Umbilical cord (tissue), 1 donor: ENCODE measurements at regions not wholly inside any gene's neighbourhood (a gene's known extent, or its start where the extent isn't known, plus 50 kb on each side); places are given as distances from the start of the nearest gene placed in this dataset.
A peak's percentile ranks its signal among the peaks of the same experiment; 100 is the strongest.

Experiments used
- DNase-seq: peaks from one replicate; pipeline ENCODE4 v3.0.0-alpha.2; 2015; ENCODE audit warnings: low spot score

DNA sequence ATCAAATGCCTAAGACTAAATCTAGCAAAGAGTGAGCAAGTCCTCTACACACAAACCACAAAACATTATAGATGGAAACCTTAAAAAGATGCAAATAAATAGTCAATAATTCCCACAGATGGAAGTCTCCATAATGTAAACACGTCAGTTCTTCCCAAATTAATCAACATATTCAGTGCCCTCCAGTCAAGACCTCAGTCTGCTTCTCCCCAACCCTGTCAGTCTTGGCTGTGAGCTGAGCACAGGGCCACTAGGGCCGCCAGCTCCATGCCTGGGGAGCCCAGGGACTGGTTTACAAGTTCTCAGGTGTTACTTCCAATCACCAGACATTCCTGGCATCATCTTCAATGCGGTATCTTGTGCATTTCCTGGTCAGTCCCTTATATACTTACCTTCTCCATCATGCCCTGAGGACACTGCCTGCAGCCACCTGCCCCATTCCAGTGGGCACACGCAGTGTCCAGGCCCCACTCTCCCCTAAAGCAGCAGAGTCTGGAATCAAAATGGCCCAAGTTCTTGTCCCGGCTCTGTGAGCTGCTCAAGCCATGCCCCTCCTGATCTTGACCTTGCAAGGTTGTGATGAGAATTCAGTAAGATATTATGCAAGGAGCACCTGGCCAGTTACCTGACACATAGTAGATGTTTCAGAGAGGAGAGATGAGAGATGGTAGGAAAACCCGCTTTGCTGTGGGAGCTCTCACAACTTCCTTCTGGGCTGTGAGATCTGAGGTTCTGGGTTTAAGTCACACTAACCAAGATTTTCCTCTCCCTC is 207.9 kb upstream of the RAB6C start:
- no peak for DNase-seq

DNA sequence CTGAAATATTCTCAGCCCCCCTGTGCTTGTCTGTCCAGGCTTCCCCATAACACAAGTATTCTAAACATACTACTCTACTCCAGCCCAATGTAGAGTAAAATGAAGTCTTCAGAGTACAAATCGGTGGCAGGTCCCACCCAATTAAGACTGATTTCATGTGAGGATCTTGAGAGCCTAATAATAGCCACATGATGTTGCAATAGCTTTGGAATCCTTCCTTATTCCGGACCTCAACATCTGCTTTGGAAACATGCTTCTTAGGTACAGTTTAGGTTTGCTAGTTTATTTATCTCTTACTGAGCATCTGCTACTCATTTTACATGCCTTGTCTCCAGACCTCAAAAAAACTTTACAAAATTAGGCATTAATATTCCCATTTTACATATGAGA is 207.3 kb upstream of the RAB6C start:
- DNase-seq, result no peak

DNA sequence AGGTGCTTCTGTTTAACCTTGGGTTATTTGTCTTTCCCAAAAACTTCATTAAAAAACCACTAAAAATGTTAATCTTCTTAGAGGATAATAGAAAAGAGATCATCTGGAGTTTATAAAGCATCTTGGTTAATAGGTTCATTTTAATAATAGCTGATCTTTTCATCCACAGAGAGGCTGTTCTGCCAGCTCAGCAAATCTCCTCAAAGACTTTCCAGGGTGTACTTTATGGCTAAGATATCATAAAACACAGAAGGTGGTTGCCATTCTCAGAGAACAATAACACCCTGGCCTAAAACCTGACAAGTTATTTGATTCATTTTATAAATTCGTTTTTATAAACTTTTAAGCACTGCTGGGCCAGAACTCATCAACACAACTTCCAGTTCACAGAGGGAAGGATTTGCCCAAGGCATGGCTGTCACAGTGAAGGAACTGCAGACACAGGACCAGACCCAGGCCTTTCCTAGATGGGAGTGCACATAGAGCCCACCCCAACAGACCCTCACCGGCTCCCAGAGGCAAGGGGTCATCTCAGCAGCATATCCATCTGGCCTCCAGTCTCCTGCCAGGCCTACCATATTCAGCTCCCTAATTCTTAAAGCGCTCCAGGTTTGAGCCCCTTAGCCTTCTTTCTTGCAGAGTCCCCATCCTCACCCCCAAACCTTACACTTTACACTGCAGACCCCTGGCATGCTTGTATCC is 203.4 kb upstream of the RAB6C start:
- no peak for DNase-seq

DNA sequence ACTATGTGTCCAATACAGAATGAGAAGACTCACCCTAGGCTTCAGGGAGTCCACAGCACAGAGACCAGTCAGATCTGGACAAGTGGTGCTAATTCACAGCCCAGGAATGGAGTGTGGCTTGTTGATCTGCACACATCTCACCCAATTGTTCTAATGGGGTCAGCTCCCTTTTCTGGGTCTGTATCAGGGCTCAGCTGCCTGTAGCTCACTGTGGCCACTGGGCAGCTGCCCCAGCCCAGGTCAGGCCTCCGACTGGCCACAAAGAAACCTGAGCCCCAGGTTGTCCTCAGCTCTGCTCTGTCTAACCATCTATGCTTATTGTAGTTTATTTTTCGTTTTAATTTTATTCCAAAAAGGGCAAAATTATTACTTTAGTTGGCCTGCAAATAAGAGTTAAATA is 202.3 kb upstream of the RAB6C start:
- no peak for DNase-seq

DNA sequence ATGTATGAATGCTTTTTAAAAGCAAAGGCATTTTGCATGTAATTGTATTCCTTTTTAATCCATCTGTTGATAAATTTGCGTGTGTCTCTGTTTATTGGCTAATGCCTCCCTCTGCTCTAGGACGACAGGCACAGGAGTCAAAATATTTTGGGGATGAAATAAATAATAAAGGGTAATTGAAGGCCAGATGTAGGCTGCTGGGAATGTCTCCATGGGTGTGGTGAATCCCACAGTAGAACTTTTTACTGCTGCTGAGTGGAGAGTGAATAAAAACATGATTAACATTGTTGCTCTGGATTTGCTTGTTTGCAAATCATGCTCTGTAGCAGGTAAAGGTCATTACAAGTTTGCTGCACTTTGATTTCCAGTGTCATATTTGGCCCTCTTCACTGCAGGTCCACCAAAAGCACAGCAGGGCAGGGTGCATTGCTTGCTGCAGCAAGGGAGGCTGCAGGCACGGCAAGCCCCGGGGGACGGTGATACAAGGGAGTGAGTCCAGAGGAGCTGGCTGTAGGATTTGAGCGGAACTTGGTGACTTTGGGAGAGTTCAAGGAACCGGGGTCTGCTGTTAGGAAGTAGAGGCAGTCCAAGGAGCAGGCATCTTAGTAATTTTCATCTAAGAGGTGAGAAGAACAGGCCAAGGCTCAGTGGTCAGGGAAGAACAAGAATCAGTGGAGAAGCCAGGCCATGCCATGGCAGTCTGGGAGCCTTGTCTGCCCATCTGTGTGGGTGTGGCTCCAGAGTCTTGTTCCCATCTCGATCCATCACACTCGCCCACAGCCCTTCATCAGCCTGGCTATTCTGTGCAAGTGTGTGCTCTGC is 201.5 kb upstream of the RAB6C start:
- no peak for DNase-seq

DNA sequence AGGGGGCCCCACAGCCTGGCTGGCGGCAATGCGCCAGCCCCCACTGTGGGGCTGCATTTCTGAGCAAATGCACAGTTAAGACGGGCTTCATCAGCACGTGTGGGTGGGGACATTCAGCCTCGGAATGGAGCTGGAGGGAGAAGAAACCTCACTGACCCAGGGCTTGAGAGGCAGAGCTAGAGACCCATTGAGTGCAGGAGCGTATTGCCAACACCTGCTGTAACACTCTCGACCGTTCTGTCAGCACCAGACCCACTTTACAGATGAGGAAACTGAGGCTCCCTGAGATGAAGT is 200.9 kb upstream of the RAB6C start:
- DNase-seq, result no peak

DNA sequence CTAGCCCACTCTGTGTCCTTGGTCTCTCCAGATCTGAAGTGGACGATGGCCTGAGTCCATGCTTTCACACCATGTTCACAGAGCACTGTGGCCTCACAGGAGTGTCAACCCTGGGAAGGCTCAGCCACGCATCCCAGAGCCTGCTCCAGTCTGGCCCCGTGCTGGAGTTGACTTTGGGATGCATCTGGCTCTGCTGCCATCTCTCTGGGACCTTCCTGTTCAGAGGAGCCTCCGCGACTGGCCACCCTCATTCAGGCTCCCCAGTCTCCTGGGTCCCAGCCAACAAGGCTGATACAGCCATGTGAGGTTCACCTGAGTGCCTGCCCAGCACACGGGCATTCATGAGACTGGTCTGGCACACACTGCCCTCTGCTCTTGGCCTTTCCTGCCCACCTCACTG is 199.7 kb upstream of the RAB6C start:
- DNase-seq, result no peak

DNA sequence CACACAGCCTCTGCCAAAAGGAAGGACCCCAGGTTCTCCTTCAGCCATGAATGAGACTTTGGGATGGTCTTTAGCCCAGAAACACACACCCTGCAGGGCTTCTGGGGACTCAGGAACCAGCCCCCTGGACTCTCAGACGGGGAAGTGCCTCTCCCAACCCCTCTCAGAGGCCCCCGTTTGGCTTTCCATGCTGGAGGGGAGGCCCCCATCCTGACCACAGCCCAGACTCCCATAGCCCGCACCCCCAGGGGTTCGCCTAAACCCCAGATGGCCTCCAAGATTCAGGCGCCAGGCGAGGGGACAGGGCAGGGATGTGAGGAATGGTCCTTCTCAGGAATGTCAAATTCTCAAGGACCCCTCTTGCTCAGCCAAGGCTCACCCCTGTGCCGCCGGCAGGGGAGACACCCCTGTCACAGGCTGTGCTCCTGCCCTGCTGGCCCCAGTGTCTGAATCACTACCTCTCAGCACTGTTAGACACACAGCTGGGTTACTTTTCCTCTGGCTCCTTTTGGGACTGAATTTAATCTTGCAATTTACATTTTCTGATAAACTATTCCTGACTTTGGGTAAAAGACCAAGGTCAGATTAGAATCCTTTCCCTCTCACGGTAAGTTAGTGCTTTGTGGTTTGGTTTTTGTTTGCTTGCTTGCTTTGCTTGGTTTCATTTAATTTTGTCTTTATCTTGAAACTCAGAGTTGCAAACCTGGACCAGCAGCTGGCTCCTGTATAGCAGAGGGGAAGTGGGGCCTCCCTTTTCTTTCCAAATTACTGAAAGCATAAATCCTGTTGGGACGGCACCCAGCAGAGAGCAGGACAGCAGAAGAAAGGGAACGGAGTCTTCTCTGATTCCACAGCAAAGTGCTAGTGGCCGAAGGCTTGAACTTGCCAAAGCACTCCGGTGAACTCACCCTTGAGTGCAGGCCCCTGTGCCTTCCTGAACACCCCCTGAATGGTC is 198.9 kb upstream of the RAB6C start:
- DNase-seq, result no peak

DNA sequence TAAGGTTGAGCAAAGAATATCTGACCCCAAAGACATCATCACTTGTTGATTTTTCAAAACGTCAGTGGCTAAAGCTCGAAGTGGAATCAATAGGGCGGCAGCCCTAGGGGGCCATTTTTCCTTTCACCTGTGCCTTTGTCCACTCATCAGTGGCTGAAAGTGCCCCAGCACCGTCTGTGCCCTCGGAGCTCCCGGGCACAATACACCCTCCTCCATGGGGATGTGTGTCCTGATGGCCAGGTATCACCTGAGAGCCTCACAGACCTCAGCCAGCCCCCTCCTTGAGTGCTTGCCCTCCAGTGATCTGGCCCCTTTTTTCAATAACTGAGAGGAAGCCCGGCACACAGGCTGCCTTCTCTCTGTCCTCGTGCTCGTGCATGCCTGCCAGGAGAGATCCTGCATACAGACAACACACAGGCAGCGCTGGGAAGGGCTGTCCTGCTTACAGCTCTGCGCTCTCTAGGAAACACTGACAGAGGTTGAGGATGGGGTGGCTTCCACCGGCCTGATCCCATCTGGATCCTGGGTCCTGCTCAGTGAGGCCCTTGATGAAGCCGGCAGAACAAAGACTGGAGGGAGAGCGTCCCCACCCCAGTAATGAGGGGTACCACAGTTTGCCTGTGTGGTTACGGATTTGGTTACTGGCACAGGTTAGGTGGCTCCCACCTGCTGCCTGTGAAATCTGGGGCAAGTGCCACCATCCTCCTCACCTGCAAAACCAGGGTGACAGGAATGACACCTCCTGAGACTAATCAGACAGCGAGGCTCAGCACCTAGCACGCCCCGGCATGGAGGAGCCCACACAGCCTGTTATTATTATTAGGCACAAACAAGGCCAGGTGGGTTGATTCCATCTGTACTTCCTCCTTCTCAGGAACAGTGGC is 197.5 kb upstream of the RAB6C start:
- no peak for DNase-seq

DNA sequence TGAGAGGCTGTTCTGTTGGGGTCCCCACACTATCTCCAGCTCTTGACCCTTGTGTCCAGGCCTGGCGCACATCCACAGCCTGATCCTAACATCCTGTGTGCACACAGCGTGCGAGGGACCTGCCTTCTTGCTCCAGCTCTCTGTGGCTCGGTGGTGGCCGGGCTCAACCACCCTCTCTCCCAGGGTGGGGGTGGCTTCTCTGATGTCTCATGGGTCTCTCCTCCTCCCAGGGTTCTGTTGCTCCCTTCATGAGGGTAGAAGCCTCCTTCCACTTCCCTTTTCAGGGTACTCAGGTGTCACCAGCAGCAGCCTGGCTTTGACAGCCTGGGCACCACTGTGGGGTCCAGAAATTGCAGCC is 196.9 kb upstream of the RAB6C start:
- no peak for DNase-seq

DNA sequence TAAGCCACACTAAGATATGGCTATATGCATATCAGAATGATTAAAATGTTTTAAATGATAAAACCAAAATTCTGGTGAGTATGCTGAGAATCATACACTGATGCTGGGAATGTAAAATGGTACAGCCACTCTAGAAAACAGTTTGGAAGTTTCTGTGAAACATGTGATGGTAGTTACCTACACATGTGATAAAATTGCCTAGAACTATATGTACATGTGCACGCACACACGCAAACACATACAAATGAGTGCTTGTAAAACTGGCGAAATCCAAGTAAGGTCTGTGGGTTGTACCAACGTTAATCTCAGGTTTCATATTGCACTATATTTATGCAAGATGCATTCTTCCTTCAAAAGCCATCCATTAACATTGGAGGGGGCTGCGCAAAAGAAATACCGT is 195.0 kb upstream of the RAB6C start:
- DNase-seq, result no peak

DNA sequence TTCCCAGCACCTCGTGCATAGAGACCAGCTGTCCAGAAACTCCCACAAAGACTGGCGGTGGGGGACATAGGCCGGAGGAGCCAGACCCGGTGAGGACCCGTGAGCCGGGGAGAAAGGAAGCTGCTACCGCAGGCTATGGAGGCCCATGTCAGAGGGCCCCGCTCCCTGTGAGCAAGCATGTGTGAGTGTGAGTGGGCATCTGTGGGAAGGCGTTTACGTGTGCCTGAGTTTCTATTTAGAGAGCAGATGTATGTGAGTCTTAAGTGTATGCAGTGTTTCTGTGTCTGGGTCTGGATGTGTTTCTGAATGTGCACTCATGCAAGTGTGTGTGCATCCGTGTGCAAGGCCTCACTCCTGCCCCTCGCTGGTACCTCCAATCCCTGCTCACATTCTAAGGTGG is 187.8 kb upstream of the RAB6C start:
- DNase-seq, result no peak

DNA sequence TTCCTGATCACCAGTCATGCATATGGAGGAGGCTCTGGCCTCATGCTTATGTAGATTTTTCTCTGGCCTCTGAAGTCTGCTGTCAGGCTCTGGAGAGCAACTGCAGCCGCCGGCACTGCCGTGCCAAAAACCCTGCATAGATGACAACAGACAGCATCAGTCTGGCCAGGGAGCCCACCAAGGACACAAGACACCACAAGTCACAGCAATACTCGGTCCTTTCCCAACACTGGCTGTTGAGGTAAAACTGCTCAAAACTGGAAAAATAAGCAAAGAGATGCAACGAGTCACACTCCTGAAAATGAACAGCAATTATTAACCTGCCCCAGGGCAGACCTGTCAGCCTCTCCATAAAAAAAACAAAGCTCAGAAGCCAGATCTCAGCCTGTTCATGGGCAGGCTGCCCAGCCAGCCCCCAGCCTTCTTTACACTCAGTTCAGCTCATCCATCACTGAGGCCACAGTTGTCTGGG is 186.0 kb upstream of the RAB6C start:
- DNase-seq, result peak; percentile 64

DNA sequence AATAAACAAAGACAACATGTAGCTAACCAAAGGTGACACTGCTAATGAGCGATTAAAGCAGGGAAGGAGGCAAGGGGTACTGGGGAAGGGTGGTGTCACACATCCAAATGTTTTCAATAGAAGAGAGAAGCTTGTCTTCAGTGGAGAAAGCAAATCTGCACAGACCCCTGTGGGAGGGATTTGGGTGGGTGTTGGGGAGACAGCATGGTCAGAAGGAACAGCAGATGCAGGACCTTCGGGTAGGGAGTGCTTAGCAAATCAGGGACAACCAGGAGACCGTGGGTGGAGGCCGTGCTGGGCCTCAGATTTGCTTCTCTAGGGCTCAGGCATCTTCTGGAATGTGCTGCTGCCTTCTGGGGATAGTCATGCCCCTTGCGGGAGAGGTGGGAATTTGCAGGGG is 185.3 kb upstream of the RAB6C start:
- DNase-seq, result no peak

DNA sequence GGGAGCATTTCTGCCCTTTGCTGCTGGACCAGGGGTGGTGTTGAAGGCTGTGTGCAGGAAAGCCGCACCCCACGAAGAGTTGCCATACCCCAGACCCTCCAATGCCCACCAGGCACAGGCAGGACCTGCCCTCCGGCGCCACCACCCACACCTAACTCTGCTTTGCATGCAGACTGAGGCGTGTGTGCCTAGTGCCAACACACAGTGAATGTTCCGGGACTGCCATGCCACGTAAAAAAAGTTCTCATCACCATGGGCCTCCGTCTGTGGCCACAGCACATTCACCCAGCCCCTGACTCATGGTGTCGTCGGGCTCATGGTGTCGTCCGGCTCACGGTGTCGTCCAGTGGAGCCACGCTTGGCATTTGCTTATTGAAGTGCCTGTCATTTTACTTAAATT is 184.9 kb upstream of the RAB6C start:
- DNase-seq, result no peak

DNA sequence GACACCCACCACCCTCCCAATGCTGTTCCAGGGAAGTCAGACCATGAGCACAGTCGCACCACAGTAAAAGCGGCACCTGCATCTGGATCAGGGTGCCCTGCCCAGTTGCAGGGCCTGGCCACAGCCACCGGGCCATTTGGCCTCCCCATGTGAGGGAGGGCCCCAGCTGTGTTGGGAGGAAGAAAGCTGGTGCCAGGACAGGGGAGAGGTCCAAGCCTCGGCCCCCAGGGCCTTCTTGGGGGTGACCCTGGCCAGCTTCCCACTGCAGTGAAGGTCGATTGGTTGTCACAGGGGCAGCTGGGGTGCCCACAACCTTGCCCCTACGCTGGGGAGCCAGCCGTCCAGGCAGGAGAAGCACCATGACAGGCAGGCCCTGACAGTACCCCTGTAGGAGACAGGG is 183.2 kb upstream of the RAB6C start:
- no peak for DNase-seq

DNA sequence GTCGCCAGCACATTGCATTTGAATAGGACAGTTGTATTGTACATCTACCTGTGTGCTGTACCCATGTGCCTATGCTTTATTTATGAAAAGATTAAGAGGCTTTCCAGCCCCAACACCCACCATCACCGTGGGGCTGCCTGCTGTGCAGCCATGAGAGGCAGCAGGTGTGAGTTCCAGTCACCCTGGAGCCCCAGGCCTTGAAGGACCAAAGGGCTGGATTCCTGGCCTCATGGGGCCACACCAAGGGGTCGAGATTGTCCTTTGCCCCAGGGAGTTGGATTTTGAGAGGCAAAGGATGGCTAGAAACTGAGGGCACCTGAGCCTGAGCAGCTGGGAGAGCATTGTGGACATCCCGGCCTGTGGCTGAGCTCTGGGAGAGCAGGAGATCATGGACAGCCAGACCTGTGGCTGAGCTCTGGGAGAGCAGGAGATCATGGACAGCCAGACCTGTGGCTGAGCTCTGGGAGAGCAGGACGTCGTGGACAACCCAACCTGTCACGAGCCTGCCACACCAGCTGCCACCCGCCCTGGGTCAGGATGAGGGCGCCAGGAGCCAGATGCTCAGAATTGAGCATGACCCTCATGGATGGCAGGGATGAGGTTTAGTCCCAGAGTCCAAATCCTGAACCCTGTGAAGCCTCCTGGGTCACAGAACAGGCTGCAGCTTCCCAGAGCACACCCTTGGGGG is 182.5 kb upstream of the RAB6C start:
- no peak for DNase-seq

DNA sequence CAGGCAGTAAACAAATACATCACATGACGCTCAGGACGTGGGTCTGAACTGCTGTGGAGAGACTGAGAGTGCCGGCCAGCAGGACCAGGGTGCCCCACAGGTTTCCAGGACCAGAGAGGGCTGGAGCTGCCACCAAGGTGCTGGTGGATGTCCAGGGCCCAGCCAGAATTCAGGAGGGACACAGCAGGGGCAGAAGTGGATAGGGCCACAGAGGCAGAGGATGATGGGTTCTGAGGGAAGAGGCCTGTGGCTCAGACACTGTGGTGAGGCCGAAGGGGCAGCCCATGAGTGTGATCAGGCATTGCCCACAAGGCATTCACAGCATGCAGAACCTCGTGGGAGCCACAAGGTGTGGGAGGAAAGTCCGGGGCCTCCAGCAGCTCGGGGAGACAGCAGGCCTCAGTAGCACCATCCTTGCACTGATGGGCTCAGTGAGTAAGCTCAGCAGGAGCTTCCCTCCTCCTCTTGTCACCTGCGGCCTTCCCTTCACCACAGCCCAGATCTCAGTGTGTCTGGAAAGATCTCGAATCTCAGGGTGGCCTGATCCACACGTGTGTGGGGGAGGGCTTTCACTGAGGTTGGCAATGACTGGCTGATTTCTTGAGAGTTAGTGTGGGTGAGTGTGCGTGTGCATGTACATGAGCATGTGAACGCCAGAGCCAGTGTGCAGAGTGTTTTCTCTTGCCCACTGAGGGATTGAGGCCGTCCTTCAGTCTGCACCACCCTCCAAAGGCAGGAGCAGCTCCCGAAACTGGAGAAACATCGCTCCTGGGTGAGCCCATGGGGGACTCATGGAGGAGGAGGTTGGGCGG is 181.8 kb upstream of the RAB6C start:
- no peak for DNase-seq

DNA sequence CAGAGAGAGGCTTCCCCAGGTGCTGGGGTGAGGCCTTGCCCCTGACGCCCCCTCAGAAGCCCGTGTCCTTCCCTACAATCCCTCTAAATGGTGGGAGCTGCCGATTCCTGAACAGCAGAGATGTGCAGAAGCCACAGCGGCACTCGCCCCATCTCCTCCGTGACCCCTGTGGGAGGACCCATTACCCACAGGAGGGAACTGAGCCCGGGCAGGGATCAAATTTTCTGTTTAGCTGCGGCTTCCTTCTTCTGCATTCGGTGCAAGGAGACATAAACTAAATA is 181.2 kb upstream of the RAB6C start:
- DNase-seq, result no peak
